ENCODE measurements at regions not wholly inside any gene's neighbourhood (a gene's known extent, or its start where the extent isn't known, plus 50 kb on each side); places are given as distances from the start of the nearest gene placed in this dataset.

DNA sequence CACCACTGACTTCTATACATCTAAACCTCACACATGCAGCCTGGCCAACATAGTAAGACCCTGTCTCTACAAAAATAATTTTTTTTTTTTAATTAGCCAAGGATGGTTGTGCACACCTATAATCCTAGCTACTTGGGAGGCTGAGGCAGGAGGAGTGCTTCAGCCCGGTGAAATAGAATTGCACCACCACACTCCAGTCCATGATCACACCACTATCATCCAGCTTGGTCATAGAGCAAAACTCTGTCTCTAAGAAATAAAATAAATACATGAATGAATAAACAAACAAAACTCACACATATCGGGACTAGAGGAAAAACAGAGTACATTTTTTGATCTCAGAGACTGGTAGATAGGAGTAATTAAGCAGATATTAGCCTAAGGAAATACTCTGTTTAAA lies 66.6 kb upstream of the PDE5A start:
- TF ChIP-seq POLR2A (IDR thresholded peaks at IDR 0.05; ENCODE audit: low read depth, low read length): no peak
- TF ChIP-seq, protein P1, sequence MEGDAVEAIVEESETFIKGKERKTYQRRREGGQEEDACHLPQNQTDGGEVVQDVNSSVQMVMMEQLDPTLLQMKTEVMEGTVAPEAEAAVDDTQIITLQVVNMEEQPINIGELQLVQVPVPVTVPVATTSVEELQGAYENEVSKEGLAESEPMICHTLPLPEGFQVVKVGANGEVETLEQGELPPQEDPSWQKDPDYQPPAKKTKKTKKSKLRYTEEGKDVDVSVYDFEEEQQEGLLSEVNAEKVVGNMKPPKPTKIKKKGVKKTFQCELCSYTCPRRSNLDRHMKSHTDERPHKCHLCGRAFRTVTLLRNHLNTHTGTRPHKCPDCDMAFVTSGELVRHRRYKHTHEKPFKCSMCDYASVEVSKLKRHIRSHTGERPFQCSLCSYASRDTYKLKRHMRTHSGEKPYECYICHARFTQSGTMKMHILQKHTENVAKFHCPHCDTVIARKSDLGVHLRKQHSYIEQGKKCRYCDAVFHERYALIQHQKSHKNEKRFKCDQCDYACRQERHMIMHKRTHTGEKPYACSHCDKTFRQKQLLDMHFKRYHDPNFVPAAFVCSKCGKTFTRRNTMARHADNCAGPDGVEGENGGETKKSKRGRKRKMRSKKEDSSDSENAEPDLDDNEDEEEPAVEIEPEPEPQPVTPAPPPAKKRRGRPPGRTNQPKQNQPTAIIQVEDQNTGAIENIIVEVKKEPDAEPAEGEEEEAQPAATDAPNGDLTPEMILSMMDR (conservative IDR thresholded peaks at IDR 0.05; ENCODE audit: low read depth, low read length): no peak
- TF ChIP-seq MAZ (IDR thresholded peaks at IDR 0.05; ENCODE audit: borderline replicate concordance, low read depth, low read length): no peak
- TF ChIP-seq CHD1 (IDR thresholded peaks at IDR 0.05; ENCODE audit: low read depth, low read length): no peak
- TF ChIP-seq RAD21 (IDR thresholded peaks at IDR 0.05; ENCODE audit: low read length): no peak
- TF ChIP-seq MXI1 (IDR thresholded peaks at IDR 0.05; ENCODE audit: borderline replicate concordance, low read depth, low read length): no peak
- TF ChIP-seq, protein P2, sequence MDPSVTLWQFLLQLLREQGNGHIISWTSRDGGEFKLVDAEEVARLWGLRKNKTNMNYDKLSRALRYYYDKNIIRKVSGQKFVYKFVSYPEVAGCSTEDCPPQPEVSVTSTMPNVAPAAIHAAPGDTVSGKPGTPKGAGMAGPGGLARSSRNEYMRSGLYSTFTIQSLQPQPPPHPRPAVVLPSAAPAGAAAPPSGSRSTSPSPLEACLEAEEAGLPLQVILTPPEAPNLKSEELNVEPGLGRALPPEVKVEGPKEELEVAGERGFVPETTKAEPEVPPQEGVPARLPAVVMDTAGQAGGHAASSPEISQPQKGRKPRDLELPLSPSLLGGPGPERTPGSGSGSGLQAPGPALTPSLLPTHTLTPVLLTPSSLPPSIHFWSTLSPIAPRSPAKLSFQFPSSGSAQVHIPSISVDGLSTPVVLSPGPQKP (IDR thresholded peaks at IDR 0.05; ENCODE audit: borderline replicate concordance, low read depth, low read length): no peak
- TF ChIP-seq NFE2L2 (IDR thresholded peaks at IDR 0.05; ENCODE audit: low read depth, low read length): no peak
- no peak for TF ChIP-seq FOS (IDR thresholded peaks at IDR 0.05; ENCODE audit: low read depth, low read length)
- no peak for TF ChIP-seq BHLHE40 (IDR thresholded peaks at IDR 0.05; ENCODE audit: low read depth, low read length)
- no peak for TF ChIP-seq SMC3 (IDR thresholded peaks at IDR 0.05; ENCODE audit: low read depth, low read length)
- TF ChIP-seq RFX5 (IDR thresholded peaks at IDR 0.05; ENCODE audit: low read depth, low read length): no peak
- no peak for TF ChIP-seq RCOR1 (IDR thresholded peaks at IDR 0.05; ENCODE audit: insufficient replicate concordance, low read length)
